ENCODE measurements at regions not wholly inside any gene's neighbourhood (a gene's known extent, or its start where the extent isn't known, plus 50 kb on each side); places are given as distances from the start of the nearest gene placed in this dataset.

DNA sequence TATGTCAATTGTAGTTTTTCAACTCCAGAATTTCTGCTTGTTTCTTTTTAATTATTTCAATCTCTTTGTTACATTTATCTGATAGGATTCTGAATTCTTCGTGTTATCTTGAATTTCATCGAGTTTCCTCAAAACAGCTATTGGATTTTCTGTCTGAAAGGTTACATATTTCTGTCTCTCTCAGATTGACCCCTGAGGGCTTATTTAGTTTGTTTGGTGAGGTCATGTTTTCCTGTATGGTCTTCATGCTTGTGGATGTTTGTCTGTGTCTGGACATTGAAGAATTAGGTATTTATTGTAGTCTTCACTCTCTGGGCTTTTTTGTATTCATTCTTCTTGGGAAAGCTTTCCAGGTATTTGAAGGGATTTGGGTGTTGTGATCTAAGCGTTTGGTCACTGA lies 85.6 kb downstream of the SNAPC1 start:
- intact Hi-C loops (cut with DNase I), result no loop called here
- no peak overlapping the region for H3K4me3 ChIP-seq
- TF ChIP-seq CTCF (IDR thresholded peaks at IDR 0.05), result no peak

DNA sequence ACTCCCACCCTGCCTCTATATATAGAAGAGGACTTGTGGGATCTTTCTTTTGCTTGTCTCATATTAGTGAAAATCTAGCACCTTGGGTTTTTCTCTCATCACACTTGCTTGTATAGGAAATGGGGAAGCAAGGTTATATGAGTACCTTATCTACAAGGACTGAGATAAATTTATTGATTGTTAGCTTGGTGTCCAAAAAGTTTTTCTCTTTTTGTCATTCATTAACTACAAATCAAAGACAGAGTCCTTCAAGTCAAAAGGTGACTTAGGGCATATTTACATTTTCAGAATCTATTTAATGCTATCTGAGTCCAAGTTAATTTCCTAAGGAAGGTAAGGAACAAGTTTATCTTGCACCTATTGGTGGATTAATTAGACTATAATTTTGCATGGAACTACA lies 92.7 kb downstream of the SNAPC1 start:
- DNase-seq (no peak), ATAC-seq (no peak)
- Histone ChIP-seq H3K27ac (no peak overlapping the region), H3K4me3 (no peak overlapping the region), H3K27me3 (peaks cover 0 to 22% (median 4%) of the 10 kb centered on the region in 7 donors), H3K9me3 (no peaks in the 10 kb centered on the region), H3K36me3 (no peaks in the 10 kb centered on the region), H3K4me1 (no peaks in the 10 kb centered on the region)
- intact Hi-C loops (cut with DNase I), result no loop called here
- no peak for TF ChIP-seq CTCF (IDR thresholded peaks at IDR 0.05)

More for the DNA sequence above, 85.6 kb downstream of the SNAPC1 start:
- DNase-seq, result no peak
- Histone ChIP-seq H3K27me3 (peaks cover 0 to 14% (median 0%) of the 10 kb centered on the region in 7 donors), H3K4me1 (no peaks in the 10 kb centered on the region), H3K36me3 (no peaks in the 10 kb centered on the region), H3K9me3 (peaks cover 0 to 28% (median 9%) of the 10 kb centered on the region in 11 donors), H3K27ac (no peak overlapping the region)
- ATAC-seq, result no peak
- 86% methylated on average over 3 of the region's 3 CpGs for WGBS, 2 donors

- intact Hi-C loops (cut with DNase I), result no loop called here
- peak in 1 of 8 donors; percentile 45 for ATAC-seq
- Histone ChIP-seq H3K36me3 (no peaks in the 10 kb centered on the region), H3K27me3 (peaks cover 0 to 13% (median 0%) of the 10 kb centered on the region in 7 donors), H3K4me1 (no peaks in the 10 kb centered on the region), H3K9me3 (no peaks in the 10 kb centered on the region), H3K27ac (no peak overlapping the region), H3K4me3 (no peak overlapping the region)
- DNase-seq, result peak in 1 of 2 donors; percentile 18
- WGBS, 2 donors, result 51 to 53% methylated on average over 1 of the region's 1 CpG
- TF ChIP-seq CTCF (IDR thresholded peaks at IDR 0.05), result peak; percentile 32 to 87 (median 64)
Observed at GRCh38 chr14:61860294-61860918, 98.2 kb downstream of the SNAPC1 start.

- no peak overlapping the region for H3K27ac ChIP-seq
- no peak overlapping the region for H3K4me3 ChIP-seq
- no peaks in the 10 kb centered on the region for H3K9me3 ChIP-seq
- H3K36me3 ChIP-seq, result no peaks in the 10 kb centered on the region
- no peaks in the 10 kb centered on the region for H3K4me1 ChIP-seq
- peaks cover 0 to 4% (median 0%) of the 10 kb centered on the region in 7 donors for H3K27me3 ChIP-seq
- no peak for ATAC-seq
- no peak for TF ChIP-seq CTCF (IDR thresholded peaks at IDR 0.05)
- 63 to 74% methylated on average over 7 of the region's 7 CpGs for WGBS, 2 donors
- DNase-seq, result no peak
- intact Hi-C loops (cut with DNase I), result no loop called here
Observed at GRCh38 chr14:61861320-61861865, 99.2 kb downstream of the SNAPC1 start.

Data from heart right ventricle (tissue), 16 donors.